Neuron (in vitro differentiated cells): ENCODE measurements at regions not wholly inside any gene's neighbourhood (a gene's known extent, or its start where the extent isn't known, plus 50 kb on each side); places are given as distances from the start of the nearest gene placed in this dataset.
"Not testable (repeated sequence)": the region's sequence is repeated elsewhere in the genome, so short reads cannot be mapped to it uniquely, and the experiment has no call there.

Experiments used
- H2AFZ ChIP-seq: one replicate; pipeline ENCODE4 v1.6.1; 2013; ENCODE audit warnings: low read depth, mild to moderate bottlenecking, inconsistent platforms, low read length, moderate library complexity
- H3K27me3 ChIP-seq: one replicate; pipeline ENCODE4 v1.6.1; 2013; ENCODE audit warnings: low read length; ENCODE audit not compliant: insufficient read depth
- H3K36me3 ChIP-seq: one replicate; pipeline ENCODE4 v1.6.1; 2013; ENCODE audit warnings: low read length; ENCODE audit not compliant: insufficient read depth
- H3K4me1 ChIP-seq: one replicate; pipeline ENCODE4 v1.6.1; 2013; ENCODE audit warnings: low read length; ENCODE audit not compliant: insufficient read depth
- H3K4me3 ChIP-seq: 2 replicates; pipeline ENCODE4 v1.5.1; 2013; ENCODE audit warnings: mild to moderate bottlenecking, low read length, moderate library complexity
- H3K9me3 ChIP-seq: one replicate; pipeline ENCODE4 v1.6.1; 2013; ENCODE audit warnings: low read length

- Histone ChIP-seq H3K27me3 (no peaks in the 10 kb centered on the region), H3K36me3 (no peaks in the 10 kb centered on the region), H3K9me3 (peaks cover 2% of the 10 kb centered on the region), H3K4me1 (peaks cover 9% of the 10 kb centered on the region), H2AFZ (no peak overlapping the region), H3K4me3 (no peak overlapping the region)
Observed at GRCh38 chr6:14224359-14225103, 107.0 kb downstream of the CD83 start.

DNA sequence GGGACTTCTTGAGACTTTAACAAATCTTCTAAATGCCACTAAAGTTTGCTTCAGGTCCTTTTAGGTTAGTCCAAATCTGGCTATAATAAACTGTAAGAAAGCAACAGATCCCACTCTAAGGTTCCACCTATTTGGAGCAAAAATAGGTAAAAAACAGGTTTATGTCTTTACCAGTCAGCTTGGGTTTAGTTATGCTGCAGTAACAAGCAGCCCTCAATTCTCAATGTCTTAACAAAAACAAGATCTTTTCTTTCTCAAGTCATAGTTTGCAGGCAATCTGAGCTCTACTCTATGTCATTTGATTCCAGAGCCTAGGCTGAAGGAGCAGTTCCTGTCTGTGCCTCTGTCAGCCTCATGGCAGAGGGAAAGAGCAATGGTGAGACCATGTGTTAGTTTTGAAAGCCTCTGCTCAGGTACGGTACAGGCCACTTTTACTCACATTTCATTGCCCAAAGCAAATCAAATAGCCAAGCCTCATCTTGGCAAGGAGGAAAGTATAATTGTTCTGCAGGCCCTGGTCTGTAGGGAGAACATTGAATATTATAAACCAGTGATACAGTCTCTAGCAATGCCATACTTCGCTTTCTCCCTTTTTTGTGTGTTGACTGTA is 108.6 kb downstream of the CD83 start:
- no peak overlapping the region for H3K4me3 ChIP-seq
- H3K4me1 ChIP-seq: peaks cover 9% of the 10 kb centered on the region
- no peaks in the 10 kb centered on the region for H3K27me3 ChIP-seq
- no peak overlapping the region for H2AFZ ChIP-seq
- peaks cover 2% of the 10 kb centered on the region for H3K9me3 ChIP-seq
- no peaks in the 10 kb centered on the region for H3K36me3 ChIP-seq

DNA sequence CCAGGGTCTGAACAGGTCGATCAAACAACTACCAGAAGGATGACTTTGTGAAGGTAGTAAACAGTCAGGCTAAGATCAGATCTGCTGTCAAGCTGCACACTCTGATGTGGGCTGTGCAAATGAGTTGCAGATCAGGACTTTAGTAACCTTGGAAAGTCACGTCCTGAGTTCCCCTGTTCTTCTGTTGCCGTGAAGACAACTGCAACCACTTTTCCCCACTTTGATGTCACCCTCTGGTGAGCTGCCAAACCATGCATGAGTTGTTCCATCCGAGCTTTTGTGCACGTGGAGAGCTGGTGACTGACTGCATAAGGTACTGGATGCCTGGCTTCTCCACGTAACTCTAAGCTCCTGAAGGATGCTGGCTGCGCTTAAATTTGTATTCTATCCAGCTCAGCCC is 111.0 kb downstream of the CD83 start:
- Histone ChIP-seq H3K36me3 (no peaks in the 10 kb centered on the region), H3K27me3 (no peaks in the 10 kb centered on the region), H3K4me1 (peaks cover 9% of the 10 kb centered on the region), H2AFZ (no peak overlapping the region), H3K9me3 (no peaks in the 10 kb centered on the region), H3K4me3 (no peak overlapping the region)

GRCh38 chr6:14231071-14231483 is 113.5 kb downstream of the CD83 start:
- no peaks in the 10 kb centered on the region for H3K9me3 ChIP-seq

DNA sequence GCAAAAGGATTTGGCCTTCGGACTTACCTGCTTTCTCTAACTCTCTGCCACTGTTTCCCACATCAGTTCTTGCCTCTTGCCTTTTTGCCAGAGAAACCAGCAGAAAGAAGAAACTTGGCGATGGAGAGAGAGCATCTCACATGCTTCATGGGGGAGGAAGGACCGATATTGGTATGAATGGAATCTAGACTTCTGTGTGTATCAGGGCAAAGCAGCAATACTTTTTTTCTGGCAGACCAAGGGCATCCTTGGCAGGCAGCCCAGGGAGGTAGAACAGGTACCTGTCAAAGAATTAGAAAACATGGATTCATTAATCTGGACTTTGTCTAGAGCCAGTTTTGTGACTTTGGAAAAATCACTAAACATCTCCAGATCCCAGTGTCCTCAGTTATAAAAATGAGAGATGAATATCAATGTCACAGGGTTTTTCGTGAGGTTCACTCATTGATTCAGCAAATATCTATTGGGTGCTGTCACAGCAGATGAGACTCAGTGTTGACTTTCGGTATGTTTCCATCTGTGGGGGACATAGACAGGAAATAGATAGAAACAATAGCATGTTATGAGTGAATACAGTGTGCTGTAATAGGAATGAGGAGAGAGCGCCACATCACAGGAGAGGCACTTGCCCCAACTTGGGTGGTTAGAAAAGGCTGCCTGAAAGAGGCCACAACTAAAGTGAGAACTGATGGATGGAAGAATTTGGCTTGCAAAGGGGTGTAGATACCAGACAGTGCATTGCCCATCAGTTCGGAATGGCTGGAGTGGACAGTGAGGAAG is 114.1 kb downstream of the CD83 start:
- Histone ChIP-seq H3K27me3 (no peaks in the 10 kb centered on the region), H3K4me1 (peaks cover 9% of the 10 kb centered on the region), H3K9me3 (no peaks in the 10 kb centered on the region), H3K4me3 (no peak overlapping the region), H3K36me3 (no peaks in the 10 kb centered on the region), H2AFZ (no peak overlapping the region)

More at GRCh38 chr6:14231071-14231483, 113.5 kb downstream of the CD83 start:
- Histone ChIP-seq H2AFZ (no peak overlapping the region), H3K36me3 (no peaks in the 10 kb centered on the region), H3K4me3 (no peak overlapping the region), H3K27me3 (no peaks in the 10 kb centered on the region), H3K4me1 (peaks cover 9% of the 10 kb centered on the region)

DNA sequence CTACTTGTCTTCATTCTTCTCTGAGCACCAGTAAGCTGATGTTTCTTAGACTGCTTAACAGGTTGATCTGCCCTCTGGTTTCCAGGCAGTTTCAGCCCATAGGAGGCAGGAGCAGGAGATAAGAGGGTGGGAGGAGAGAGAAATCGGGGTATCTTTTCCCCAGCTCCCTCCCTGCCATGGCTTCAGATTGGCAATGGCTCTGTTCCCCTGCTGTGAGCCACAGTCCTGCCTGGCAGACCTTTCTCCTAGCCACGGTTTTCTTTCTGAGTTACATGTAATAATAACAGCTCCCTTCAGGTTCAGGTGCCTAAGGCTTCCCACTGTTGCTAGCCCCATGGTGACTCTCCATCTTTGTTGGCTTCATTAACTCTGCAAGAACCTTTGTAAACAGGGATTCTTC is 115.3 kb downstream of the CD83 start:
- Histone ChIP-seq H2AFZ (no peak overlapping the region), H3K4me1 (peaks cover 9% of the 10 kb centered on the region), H3K27me3 (no peaks in the 10 kb centered on the region), H3K9me3 (no peaks in the 10 kb centered on the region), H3K4me3 (no peak overlapping the region), H3K36me3 (no peaks in the 10 kb centered on the region)

- Histone ChIP-seq H2AFZ (no peak overlapping the region), H3K27me3 (no peaks in the 10 kb centered on the region), H3K4me1 (no peaks in the 10 kb centered on the region), H3K4me3 (no peak overlapping the region), H3K9me3 (no peaks in the 10 kb centered on the region), H3K36me3 (no peaks in the 10 kb centered on the region)
Observed at GRCh38 chr6:14235653-14236356, 118.2 kb downstream of the CD83 start.

DNA sequence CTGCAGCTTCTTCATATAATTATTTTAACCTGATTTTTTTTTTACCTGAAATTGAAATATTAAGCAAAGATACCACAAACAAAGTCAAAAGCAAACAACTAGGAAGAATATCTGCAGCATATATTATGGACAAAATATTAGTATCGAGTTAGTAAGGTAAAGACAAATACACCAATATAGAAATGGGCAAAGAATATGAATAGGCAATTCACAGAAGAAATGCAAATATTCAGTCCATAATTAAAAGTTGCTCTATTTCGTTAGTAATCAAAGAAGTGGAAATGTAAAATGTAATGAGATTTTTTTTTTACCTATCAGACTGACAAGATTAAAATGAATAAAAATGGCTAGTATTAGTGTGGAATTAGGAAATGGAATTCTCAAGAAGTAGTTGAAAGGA is 121.5 kb downstream of the CD83 start:
- Histone ChIP-seq H2AFZ (no peak overlapping the region), H3K4me1 (no peaks in the 10 kb centered on the region), H3K27me3 (no peaks in the 10 kb centered on the region), H3K36me3 (no peaks in the 10 kb centered on the region), H3K4me3 (no peak overlapping the region), H3K9me3 (no peaks in the 10 kb centered on the region)

DNA sequence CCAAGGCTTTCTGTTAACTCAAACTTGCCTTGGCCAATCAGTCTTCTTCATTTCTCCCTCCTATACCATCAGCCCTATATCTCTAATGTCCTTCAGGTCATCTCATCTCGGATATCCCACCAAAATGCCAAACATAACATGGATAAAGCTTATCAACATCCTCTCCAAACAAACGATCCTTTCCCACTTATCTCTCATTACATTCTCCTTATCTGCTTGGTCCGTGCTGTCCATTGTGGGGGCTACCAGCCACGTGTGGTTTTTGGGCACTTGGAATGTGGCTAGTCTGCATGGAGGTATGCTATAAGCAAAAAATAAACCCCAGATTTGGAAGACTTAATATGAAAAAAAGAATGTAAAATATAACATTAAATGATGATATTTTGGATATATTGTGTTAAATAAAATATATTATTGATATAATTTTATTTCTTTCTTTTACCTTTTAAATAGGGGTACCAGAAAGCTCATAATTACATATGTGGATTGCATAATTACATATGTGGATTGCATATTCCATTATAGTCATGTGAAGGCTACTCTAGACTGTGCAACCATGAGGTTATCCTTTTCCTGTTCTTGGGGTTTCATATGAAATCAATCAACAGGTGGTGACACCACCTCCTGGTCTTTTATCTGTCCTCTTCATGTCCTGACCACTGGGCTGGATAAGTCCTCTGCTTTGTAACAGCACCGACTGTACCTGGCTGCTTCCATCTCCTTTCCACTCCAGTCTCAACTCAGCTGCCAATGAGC is 123.0 kb downstream of the CD83 start:
- Histone ChIP-seq H3K4me3 (no peak overlapping the region), H3K36me3 (no peaks in the 10 kb centered on the region), H3K4me1 (peaks cover 2% of the 10 kb centered on the region), H3K27me3 (no peaks in the 10 kb centered on the region), H3K9me3 (no peaks in the 10 kb centered on the region), H2AFZ (no peak overlapping the region)

GRCh38 chr6:14241255-14242070 is 123.9 kb downstream of the CD83 start:
- no peak overlapping the region for H3K4me3 ChIP-seq
- H3K27me3 ChIP-seq: no peaks in the 10 kb centered on the region
- H2AFZ ChIP-seq: no peak overlapping the region
- no peaks in the 10 kb centered on the region for H3K9me3 ChIP-seq
- H3K36me3 ChIP-seq: no peaks in the 10 kb centered on the region
- peaks cover 11% of the 10 kb centered on the region for H3K4me1 ChIP-seq

DNA sequence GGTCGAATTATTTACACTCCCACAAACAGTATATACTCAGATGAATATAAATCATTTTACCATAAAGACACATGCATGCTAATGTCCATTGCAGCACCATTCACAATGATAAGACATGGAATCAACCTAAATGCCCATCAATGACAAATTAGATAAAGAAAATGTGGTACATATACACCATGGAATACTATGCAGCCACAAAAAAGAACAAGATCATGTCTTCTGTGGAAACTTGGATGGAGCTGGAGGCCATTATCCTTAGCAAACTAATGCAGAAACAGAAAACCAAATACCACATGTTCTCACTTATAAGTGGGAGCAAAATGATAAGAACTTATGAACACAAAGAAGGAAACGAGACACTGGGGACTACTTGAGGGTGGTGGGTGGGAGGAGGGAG is 125.3 kb downstream of the CD83 start:
- H3K9me3 ChIP-seq, H3K36me3 ChIP-seq, H3K27me3 ChIP-seq, H2AFZ ChIP-seq, H3K4me3 ChIP-seq: not testable (repeated sequence)
- H3K4me1 ChIP-seq: peaks cover 17% of the 10 kb centered on the region

DNA sequence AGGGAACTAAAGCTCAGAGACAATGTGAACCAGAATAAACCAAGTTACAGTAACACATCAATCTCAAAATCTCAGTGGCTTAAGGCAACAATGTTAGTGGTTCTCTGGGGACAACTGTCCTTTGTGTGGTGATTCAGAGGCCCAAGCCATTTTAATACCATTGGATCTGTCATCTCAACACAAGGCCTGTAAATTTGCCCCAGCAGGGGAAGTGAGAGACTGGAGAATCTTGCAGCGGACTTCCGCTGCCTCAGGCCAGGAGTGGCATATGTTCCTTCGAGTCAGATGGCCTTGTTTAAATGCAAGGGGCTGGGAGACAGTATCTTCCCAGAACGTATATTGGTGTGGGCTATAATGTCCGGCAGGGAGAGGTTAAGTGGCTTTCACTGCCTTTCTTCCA is 126.0 kb downstream of the CD83 start:
- no peak overlapping the region for H3K4me3 ChIP-seq
- peaks cover 17% of the 10 kb centered on the region for H3K4me1 ChIP-seq
- no peaks in the 10 kb centered on the region for H3K27me3 ChIP-seq
- no peak overlapping the region for H2AFZ ChIP-seq
- no peaks in the 10 kb centered on the region for H3K36me3 ChIP-seq
- H3K9me3 ChIP-seq: no peaks in the 10 kb centered on the region
